EH (cell line): ENCODE measurements at regions not wholly inside any gene's neighbourhood (a gene's known extent, or its start where the extent isn't known, plus 50 kb on each side); places are given as distances from the start of the nearest gene placed in this dataset.
"Not testable (repeated sequence)": the region's sequence is repeated elsewhere in the genome, so short reads cannot be mapped to it uniquely, and the experiment has no call there.

Experiments
- DNase-seq: peaks from one replicate; pipeline ENCODE4 v3.0.0-alpha.2; 2015; ENCODE audit warnings: low read depth

DNA sequence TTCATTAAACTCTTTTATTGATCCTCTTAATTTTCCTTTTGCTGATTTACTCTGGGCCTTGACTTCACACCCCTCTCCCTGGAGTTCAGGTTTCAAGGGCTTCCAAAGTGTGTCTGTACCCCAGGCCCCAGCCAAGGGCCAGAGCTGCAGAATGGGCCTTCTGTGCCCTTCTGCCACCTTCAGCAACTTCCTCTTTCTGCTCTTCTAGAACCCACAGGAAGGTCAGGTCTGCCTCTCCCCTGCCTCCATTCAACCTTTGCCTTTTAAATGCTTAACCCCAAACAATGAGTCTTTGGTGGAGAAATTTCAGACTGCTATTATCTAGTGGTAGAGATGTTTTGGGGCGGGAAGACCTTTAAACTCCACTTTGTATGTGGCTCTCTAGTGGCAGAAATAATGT lies 63.1 kb downstream of the TSN start:
- no peak for DNase-seq

DNA sequence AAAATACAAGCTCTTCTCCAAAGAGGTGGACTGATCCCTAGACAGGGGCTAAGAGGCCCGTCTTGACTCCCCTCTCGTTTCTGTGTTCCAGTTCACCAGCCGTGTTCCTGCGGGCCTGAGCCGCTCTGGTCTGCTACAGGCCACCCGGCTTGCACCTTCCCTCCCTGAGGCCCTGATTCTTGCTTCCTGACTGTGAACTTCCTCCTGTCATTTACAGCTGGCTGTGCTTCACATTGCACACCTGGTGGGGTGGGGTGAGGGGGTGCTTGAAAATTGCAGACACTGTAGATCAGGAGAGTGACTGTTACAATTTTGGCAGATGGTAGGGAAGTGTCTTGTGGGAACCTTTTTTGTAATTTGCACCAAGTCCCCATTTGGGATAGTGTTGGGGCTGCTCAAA lies 64.4 kb downstream of the TSN start:
- DNase-seq, result no peak

DNA sequence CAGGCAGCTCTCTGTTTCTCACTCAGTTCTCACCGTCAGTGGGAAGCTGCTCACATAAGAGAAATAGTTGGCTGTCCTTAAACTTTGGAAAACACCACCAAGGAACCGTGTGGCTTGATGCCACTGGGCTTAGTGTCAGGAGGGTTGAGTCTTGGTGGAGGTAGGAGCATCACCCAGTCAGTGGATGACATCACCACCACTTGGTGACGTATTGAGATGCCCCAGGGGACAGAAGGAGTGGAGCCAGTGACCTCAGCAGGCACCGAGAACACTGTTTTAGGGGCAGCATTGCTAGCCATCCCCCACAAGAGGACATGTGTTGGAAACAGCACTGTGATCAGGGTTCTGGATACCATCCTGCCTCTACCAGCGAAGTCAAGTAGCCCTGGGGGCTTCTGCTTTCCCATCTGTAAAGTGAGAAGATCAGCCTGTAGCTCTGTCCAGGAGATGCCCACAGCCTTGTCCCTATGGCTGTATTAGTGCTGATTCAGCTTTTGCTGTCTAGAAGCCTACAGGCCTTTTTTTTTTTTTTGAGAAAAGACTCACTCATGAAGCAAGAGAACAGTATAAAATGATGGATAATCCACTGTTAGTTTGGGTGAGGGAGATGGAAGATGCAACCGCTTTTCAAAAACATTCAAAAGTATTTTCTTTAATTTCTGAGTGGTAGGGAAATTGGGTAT lies 66.2 kb downstream of the TSN start:
- no peak for DNase-seq

DNA sequence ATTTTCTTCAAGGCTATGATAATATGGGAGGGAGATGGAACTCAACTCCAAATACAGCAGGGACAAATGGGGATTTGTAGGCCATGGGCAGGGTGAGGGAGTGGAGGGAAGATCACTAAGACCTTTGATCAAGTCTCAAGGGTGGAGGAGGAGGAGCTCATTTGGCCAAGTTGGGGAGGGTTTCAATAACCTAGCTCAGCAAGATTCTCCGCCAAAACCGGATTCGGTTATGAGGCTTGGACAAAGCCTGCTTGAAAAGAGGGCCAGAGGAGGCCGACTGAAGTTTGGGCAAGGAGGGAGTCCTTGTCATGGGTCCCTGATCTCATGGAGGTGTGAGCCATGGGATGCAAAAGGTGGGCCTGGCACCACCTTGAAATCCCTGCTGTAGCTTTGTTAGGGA lies 68.8 kb downstream of the TSN start:
- no peak for DNase-seq

DNA sequence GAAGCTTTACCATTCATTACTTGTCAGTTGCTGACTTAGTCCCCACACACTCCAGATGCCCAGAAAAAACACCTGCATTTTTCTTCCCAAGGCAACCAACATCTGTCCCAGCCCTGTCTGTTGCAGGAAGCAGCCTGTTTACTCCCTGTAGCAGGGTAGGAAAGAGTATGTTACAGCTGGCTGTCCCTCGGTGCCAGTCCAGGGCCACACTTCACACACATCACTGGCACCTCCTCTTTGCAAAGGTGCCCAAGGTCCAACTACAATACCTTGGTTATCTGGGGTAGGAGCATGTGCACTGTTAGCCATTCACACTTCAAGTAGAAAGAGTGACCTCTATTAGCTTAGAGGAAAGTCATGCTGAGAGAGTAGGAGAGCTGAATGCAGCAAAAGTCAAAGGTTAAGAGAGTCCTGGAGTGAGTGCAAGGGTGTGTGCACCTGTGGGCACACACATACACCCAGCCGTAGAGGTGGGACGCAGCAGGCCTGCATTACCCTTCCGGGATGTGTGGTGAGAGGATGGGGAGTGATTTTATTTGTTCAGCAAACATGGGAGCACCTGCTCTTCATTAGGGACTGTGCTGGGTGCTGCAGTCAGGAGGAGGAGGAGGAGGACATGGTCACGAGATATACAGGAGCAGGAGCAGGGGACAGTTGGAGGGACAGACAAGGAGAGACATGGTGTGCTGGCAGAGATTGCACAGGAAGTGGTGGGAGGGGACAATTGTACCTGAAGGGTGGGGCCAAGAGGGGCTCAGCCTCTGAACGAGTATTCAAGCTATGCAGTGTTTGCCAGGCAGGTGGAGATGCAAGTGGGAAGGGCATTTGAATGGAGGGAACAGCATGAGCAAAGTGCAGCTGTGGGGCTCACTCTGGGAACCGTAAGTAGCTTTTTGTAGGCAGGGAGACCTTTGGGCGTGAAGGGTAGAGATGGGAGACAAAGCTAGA lies 69.8 kb downstream of the TSN start:
- no peak for DNase-seq

DNA sequence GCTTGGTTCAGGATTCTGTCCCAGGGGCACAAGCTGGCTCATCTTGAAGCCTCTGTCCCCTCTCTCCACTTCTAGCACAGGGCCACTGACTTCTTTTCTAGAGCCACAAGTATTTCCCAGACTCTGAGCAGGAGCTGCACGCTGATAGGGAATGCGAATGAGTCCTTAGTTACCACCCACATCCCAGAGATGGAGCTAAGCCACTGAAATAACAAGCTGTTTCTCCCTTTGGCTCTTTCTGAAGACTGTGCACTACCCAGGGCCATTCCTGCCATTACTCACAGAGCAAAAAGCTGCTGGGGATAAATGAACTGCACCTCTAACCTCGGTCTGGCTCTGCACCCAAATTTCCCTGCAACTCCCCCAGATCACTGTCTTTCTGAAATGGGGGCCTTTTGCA lies 70.6 kb downstream of the TSN start:
- DNase-seq, result peak; percentile 3

DNA sequence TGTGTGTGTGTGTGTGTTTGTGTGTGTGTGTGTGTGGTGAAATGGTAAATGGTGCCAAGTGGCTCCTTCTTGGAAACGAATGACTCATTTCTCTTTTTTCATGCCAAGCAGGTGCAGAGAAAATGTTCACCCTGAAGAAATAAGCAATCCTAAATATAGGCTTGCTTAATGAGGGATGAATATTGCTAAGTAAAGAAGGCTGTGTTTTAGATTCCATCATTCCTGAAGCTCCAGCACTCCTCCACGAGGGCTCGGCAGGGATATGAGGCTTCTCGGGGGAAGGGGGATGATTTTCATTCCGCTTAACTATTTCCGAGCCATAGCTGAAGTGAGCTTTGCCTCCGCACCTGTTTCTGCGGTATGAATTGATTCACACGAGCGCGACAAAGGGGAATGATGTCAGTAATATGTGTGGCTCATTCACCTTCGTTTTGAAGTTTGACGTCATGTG lies 72.9 kb downstream of the TSN start:
- DNase-seq, result no peak

DNA sequence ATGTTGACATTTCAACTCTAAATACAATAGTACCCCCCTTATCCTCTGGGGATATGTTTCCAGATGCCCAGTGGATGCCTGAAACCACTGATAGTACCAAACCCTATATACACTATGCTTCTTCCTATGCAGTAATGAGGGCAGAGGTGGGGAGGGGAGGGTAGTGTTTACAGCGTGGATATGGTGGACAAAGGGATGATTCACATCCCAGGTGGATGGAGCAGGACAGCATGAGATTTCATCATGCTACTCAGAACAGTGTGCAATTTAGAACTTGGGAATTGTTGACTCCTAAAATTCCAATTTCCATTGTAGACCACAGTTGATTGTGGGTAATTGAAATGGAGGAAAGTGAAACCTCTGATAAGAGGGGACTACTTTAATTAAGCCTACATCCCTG lies 75.4 kb downstream of the TSN start:
- no peak for DNase-seq

DNA sequence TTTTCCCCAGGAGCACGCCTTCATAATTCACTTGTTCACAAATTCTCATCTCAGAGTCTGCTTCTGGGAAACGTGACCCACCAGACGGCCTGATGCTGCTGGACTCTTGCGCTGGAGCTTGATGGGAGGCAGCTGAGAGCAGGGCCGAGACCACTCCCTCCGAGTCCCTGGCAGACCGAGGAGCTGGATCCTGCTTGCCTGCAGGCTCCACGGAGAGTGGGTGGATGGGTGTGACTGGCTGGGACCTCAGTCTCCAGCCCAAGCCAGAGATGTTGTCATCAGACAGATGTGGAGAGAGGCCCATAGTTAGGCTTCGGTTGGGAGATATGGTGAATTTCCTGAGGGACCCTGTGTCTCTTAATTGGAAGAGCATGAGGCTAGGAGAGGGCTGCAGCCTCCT lies 76.4 kb downstream of the TSN start:
- no peak for DNase-seq

DNA sequence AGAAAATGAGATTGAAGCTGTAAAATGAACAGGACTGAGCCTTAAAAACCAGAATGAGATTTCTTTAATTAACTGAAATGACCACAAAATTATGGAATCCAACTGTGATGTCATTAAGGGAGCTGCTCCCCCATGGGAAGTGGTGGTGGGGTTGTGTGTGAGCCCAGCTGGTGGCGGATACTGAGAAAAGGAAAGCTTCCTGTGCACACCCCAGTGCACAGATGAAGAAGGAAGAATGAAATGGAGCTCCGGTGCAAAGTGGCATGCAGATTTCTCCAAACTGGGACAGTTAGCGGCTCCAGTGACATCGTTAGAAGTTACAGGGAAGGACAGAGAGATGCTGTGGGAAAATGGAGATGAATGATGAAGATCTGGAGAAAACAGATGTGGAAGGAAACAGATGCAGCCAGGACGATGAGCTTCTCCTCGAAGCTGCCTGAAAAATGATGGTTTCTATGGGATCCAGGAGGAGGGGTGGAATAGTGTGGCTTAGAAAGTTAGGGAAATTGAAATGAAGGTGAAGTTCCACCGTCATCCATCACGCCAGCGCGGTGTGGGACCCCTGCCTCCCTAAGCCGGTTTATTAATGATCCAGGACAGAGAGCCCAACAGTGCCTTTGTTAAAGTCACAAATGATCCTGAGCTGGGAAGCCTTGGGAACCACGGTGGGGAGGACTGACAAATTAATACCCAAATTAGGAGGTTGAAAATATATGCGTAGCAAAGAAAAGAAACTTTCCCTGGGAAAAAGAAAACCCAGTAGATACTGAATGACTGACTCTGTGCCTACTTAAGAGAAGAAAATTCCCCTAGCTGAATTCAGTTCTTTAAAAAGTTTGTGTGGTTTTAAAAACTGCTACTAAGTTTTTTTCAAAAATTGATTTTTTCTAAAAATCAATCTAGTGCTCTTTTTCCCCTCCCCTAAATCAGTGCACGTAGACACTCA lies 77.2 kb downstream of the TSN start:
- DNase-seq, result no peak

DNA sequence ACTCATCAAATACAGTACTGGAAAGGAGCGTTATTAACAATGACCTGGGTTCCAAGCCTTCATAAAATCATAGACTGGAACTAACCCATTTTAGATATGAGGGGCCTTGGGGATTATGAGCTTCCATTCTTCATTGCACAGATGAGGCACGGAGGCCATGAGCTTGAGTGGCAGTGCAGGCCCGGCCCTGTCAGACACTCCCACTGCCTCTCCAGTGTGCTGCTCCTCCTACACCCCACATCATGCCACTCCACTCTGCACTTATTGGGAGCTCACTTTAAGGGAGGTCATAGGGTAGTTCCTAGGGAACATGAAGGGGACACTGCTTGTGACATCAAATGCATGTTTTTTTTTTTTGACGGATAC lies 77.9 kb downstream of the TSN start:
- no peak for DNase-seq

DNA sequence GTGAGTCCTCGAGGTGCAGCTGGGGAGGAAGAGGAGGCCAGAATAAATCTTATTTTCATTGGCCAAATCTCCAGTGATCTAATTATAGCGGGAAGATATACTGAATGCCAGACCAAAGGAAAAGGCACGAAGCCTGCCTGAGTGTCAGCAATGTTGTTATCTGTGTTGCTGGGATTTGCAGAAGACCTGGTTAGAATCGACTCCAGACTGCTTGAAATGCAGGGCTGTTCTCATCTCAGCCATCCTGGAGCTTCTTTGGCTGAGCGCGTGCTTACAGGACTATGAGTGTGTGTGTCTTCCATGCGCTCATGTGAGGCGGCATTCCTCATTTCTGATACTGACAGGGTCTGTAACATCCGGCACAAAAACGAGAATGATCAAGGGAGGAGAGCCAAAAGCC lies 81.2 kb downstream of the TSN start:
- no peak for DNase-seq

DNA sequence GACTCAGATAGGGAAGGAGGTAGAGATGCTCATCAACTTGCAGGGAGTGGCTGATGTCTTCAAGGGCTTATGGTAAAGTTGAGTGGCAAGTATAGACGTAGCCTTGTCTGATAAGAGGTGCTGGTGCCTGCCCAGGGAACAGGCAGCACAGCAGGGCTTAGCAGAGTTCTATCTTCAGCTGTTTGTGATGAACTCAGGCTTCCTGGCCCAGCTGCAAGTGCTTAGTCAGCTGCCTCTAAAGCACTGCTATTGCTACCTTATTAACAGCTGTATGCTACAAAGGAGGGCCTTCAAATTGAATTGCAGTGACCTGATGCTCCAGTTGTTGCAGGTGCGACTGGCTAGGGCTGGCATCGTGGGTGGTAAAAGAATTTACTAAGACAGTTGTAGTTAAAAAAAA lies 82.1 kb downstream of the TSN start:
- DNase-seq, result no peak

DNA sequence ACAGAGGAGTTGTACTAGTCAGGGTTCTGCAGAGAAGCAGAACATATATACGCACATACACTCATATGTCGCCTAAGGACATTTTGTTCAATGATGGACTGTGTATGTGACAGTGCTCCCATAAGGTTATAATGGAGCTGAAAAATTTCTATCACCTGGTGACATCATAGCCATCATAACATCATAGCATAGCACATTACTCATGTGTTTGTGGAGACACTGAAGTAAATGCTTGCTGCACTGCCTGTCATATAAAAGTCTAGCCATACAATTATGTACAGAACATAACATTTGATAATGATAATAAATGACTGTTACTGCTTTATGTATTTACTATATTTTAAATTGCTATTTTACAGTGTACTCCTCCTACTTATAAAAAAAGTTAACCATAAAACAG lies 83.1 kb downstream of the TSN start:
- DNase-seq, result no peak

DNA sequence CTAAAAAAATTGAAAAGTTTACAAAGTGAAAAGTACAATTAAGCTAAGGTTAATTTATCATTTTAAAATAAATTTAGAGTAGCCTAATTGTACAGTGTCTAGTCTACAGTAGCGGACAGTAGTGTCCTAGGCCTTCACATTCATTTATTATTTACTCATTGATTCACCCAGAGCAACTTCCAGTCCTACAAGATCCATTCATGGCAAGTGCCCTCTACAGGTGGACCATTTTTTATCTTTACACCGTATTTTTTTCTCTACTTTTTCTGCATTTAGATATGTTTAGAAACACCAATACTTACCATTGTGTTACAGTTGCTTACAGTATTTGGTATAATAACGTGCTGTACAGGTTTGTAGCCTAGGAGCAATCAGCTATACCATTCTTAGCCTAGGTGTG lies 84.1 kb downstream of the TSN start:
- DNase-seq, result no peak

DNA sequence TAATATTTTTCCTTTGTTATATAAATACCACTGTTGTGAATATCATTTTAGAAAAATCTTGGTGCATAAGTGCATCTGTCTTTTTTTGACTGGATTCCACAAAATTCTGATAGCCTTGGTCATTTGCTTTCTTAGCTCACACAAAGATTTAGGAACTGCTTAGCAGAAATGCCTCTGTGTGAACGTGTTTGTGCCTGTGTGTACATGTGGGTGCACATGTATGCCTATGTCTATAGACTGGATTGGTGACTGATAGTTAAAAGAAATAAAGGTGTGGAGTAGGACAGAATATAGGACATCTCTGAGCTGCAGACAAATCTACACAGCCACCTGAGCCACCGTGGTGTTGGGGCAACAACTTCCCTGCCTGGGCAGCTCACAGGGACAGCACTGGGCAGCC lies 93.8 kb downstream of the TSN start:
- DNase-seq, result no peak

DNA sequence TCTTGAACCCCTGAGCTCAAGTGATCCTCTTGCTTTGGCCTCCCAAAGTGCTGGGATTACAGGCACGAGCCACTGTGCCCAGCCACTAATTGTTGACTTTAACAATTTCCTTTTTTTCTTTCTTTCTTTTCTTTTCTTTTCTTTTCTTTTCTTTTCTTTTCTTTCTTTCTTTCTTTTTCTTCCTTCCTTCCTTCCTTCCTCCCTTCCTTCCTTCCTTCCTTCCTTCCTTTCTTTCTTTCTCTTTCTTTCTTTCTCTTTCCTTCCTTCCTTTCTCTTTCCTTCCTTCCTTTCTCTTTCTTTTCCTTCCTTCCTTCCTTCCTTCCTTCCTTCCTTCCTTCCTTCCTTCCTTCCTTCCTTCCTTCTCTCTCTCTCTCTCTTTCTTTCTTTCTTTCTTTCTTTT lies 97.7 kb downstream of the TSN start:
- DNase-seq, result not testable (repeated sequence)

DNA sequence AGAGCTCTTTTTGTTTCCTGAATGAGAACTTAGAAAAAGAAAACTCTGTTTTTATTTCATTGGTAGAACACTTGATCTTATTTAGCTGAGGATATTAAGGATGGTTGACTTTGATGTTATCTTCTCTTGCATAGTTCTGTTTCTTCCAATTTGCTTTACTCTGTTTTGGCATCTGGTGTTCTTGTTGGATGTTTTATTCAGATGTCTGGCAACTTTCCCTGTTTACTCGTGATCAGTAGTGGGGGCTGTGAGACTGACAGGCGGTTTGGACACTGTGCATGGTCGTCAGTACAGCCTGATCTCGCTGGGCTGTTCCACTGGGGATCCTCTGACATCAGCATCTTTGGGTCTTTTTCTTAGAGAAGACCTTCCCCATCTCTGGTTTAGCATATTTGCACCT lies 100.1 kb downstream of the TSN start:
- no peak for DNase-seq

DNA sequence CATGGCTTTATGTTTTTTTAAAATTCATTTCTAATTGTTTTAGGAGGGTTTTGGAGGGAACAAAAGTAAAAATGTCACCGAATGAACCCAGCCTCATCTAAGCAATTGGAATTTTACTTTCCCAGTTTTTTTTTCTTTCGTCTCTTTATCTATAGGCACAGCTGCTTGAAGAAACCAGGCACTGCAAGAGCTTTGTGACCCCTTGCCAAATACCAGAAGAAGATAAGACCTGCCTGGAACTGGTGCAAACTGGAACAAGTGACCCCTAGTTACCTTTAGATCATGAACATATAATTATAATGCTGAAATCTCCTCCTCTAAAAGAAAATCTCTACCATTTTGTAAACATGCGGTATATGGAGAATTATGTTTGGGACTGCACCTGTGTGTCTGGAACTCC lies 100.9 kb downstream of the TSN start:
- DNase-seq, result no peak

DNA sequence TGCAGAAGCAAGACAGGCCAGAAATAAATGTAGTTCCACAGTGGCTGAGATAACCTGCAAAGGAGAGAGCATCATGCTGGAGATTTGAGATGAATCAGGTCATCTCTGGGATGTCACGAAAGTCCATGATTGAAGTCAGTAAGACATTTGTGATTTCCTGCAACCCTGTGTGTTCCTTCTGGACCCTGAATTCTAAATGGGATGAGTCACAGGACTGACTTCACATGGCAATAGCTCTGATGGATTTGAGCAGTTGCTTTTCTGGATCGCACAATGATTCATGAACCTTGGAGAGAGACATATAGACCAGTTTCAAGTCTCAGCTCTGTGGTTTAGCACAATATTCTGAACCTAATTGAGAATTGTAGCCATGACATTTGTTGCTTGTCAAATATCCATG lies 102.9 kb downstream of the TSN start:
- peak; percentile 12 for DNase-seq

DNA sequence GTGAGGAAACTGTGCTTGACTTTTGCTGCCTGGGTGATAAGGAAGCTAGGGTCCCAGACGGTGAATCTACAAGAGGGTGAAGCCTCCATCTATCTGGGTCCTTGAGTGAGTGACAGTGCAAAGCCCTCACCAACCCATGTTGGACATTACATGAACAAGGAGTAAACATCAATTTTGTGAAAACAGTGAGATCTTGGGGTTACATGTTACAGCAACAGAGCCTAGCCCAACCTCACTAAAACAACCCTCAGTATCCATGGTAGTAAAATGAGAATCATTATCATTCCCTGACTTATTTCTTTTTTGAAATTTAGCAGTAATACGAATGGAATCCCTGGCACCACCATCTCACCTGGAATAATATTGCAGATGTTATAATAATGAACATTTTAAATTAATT lies 103.4 kb downstream of the TSN start:
- no peak for DNase-seq

DNA sequence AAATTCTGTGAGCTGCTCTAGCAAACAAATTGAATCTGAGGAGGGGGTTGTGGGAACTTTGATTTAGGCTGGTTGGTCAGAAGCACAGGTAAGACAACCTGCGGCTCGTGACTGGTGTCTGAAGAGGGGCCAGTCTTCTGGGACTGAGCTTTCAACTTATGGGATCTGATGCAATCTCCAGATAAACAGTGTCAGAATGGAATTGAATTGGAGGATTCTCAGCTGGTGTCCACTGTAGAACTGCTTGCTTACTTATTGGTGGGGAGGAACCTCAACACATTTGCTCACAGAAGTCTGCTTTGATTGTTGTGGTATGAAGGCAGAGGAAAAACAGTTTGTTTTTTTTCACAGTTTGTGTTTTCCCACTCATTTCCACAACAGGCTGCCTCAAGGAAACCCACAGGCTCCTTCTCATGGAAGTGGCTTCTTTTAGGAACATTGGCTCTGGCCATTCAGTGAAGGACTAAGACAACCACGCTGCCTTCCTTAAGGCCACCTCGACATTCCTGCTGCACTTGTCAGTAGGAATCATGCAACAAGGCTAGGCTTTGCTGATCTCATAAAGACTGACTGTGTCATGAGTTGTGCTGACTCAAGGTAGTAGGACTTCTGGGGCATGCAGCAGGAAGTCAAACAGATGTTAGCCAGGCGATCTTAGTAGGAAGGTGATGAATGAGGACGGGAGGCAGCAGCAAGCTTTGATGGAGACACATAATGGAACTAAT lies 104.7 kb downstream of the TSN start:
- DNase-seq, result peak; percentile 84
